ENCODE measurements at regions not wholly inside any gene's neighbourhood (a gene's known extent, or its start where the extent isn't known, plus 50 kb on each side); places are given as distances from the start of the nearest gene placed in this dataset. TPM values are rescaled to one million over a fixed set of nuclear protein-coding genes. Genes with fewer than 3 reads are reported as not detected.

DNA sequence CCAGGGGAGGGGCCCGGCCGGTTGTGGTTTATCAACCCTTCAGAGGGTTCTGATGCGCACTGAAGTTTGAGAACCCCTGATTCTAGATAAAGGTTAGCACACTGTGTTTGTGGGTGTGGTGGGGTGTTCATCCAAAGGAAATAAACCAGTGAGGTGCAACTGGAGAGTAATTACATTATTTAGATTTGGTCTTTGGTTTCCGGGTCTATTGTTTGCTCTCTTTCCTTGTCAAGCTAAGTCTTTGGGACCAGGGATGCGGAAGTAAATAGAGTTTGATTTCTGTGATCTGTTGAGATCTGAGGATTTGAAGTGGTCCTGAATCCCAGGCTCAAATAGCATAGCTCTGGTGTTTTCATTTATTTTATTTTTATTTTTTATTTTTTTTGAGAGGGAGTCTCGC is 50.5 kb upstream of the CLMP start:
- no peak for ATAC-seq (ENCODE audit: low FRiP score)
- DNase-seq (ENCODE audit: low spot score): no peak
- TF ChIP-seq, protein P1, sequence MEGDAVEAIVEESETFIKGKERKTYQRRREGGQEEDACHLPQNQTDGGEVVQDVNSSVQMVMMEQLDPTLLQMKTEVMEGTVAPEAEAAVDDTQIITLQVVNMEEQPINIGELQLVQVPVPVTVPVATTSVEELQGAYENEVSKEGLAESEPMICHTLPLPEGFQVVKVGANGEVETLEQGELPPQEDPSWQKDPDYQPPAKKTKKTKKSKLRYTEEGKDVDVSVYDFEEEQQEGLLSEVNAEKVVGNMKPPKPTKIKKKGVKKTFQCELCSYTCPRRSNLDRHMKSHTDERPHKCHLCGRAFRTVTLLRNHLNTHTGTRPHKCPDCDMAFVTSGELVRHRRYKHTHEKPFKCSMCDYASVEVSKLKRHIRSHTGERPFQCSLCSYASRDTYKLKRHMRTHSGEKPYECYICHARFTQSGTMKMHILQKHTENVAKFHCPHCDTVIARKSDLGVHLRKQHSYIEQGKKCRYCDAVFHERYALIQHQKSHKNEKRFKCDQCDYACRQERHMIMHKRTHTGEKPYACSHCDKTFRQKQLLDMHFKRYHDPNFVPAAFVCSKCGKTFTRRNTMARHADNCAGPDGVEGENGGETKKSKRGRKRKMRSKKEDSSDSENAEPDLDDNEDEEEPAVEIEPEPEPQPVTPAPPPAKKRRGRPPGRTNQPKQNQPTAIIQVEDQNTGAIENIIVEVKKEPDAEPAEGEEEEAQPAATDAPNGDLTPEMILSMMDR (IDR thresholded peaks at IDR 0.05): no peak

Small RNA genes lying in the stretch of these regions (small RNA-seq; reads per million reads assigned to genes)
- not detected for gene RF00096
